SJSA1 (cell line): ENCODE measurements at regions not wholly inside any gene's neighbourhood (a gene's known extent, or its start where the extent isn't known, plus 50 kb on each side); places are given as distances from the start of the nearest gene placed in this dataset.

Experiments
- DNase-seq, 2 experiments: peaks; one replicate each; pipeline ENCODE4 v3.0.0-alpha.2; 2015 to 2020; ENCODE audit warnings: low spot score in 2 of 2, low read depth in 1 of 2
- H3K27ac ChIP-seq: fragments of 250-450 bp; sonication (Bioruptor Pico); 2 replicates; pipeline ENCODE4 v1.5.1; 2020; ENCODE audit warnings: mild to moderate bottlenecking, moderate library complexity
- H3K27me3 ChIP-seq: fragments of 250-450 bp; sonication (Bioruptor Pico); replicated peaks from 2 replicates; pipeline ENCODE4 v1.5.1; 2020; ENCODE audit warnings: mild to moderate bottlenecking, moderate library complexity
- H3K36me3 ChIP-seq: fragments of 250-450 bp; sonication (Bioruptor Pico); 2 replicates; pipeline ENCODE4 v1.5.1; 2020; ENCODE audit warnings: mild to moderate bottlenecking
- H3K4me1 ChIP-seq: fragments of 250-450 bp; sonication (Bioruptor Pico); replicated peaks from 2 replicates; pipeline ENCODE4 v1.6.1; 2021; ENCODE audit warnings: mild to moderate bottlenecking
- H3K4me3 ChIP-seq: fragments of 250-450 bp; sonication (Bioruptor Pico); 2 replicates; pipeline ENCODE4 v1.5.1; 2020; ENCODE audit warnings: mild to moderate bottlenecking
- H3K9me3 ChIP-seq: fragments of 250-450 bp; sonication (Bioruptor Pico); replicated peaks from 2 replicates; pipeline ENCODE4 v1.5.1; 2020; ENCODE audit warnings: mild to moderate bottlenecking

GRCh38 chr12:60935981-60936761 is 1324.0 kb upstream of the USP15 start:
- H3K27ac ChIP-seq, result no peak overlapping the region
- no peaks in the 10 kb centered on the region for H3K36me3 ChIP-seq
- no peak for DNase-seq
- H3K9me3 ChIP-seq, result no peaks in the 10 kb centered on the region
- H3K4me3 ChIP-seq, result no peak overlapping the region
- H3K4me1 ChIP-seq, result no peaks in the 10 kb centered on the region
- H3K27me3 ChIP-seq, result no peaks in the 10 kb centered on the region

GRCh38 chr12:60947533-60947932 is 1312.7 kb upstream of the USP15 start:
- Histone ChIP-seq H3K27me3 (no peaks in the 10 kb centered on the region), H3K27ac (no peak overlapping the region), H3K4me1 (no peaks in the 10 kb centered on the region), H3K36me3 (no peaks in the 10 kb centered on the region), H3K9me3 (no peaks in the 10 kb centered on the region), H3K4me3 (no peak overlapping the region)
- no peak for DNase-seq

GRCh38 chr12:60967128-60967527 is 1293.1 kb upstream of the USP15 start:
- DNase-seq, result no peak
- no peaks in the 10 kb centered on the region for H3K36me3 ChIP-seq
- H3K27ac ChIP-seq, result no peak overlapping the region
- no peak overlapping the region for H3K4me3 ChIP-seq
- no peaks in the 10 kb centered on the region for H3K27me3 ChIP-seq
- H3K9me3 ChIP-seq, result no peaks in the 10 kb centered on the region
- no peaks in the 10 kb centered on the region for H3K4me1 ChIP-seq

- H3K27ac ChIP-seq, result no peak overlapping the region
- H3K27me3 ChIP-seq, result no peaks in the 10 kb centered on the region
- no peaks in the 10 kb centered on the region for H3K4me1 ChIP-seq
- no peaks in the 10 kb centered on the region for H3K36me3 ChIP-seq
- DNase-seq, result no peak
- no peak overlapping the region for H3K4me3 ChIP-seq
- H3K9me3 ChIP-seq, result peaks cover 6% of the 10 kb centered on the region; the same call in 1 of the 2 replicates
Measured at GRCh38 chr12:60977966-60978365, 1282.2 kb upstream of the USP15 start.

GRCh38 chr12:60980558-60980957 is 1279.6 kb upstream of the USP15 start:
- no peak overlapping the region for H3K27ac ChIP-seq
- DNase-seq, result no peak
- no peaks in the 10 kb centered on the region for H3K27me3 ChIP-seq
- H3K9me3 ChIP-seq, result peaks cover 10% of the 10 kb centered on the region; the same call in 1 of the 2 replicates
- no peaks in the 10 kb centered on the region for H3K36me3 ChIP-seq
- no peaks in the 10 kb centered on the region for H3K4me1 ChIP-seq
- H3K4me3 ChIP-seq, result no peak overlapping the region

GRCh38 chr12:60981473-60981872 is 1278.7 kb upstream of the USP15 start:
- H3K27me3 ChIP-seq, result no peaks in the 10 kb centered on the region
- no peak overlapping the region for H3K4me3 ChIP-seq
- H3K27ac ChIP-seq, result no peak overlapping the region
- H3K36me3 ChIP-seq, result no peaks in the 10 kb centered on the region
- peaks cover 7% of the 10 kb centered on the region; the same call in 1 of the 2 replicates for H3K9me3 ChIP-seq
- H3K4me1 ChIP-seq, result no peaks in the 10 kb centered on the region
- DNase-seq, result no peak

- no peak overlapping the region for H3K4me3 ChIP-seq
- no peak for DNase-seq
- H3K27ac ChIP-seq, result no peak overlapping the region
- H3K4me1 ChIP-seq, result no peaks in the 10 kb centered on the region
- no peaks in the 10 kb centered on the region for H3K27me3 ChIP-seq
- H3K9me3 ChIP-seq, result no peaks in the 10 kb centered on the region
- H3K36me3 ChIP-seq, result no peaks in the 10 kb centered on the region
Measured at GRCh38 chr12:60992087-60992486, 1268.1 kb upstream of the USP15 start.

GRCh38 chr12:60995256-60995825 is 1264.9 kb upstream of the USP15 start:
- H3K27me3 ChIP-seq, result no peaks in the 10 kb centered on the region
- H3K9me3 ChIP-seq, result no peaks in the 10 kb centered on the region; the same call in 1 of the 2 replicates
- no peaks in the 10 kb centered on the region for H3K36me3 ChIP-seq
- no peaks in the 10 kb centered on the region for H3K4me1 ChIP-seq
- no peak for DNase-seq
- H3K4me3 ChIP-seq, result no peak overlapping the region
- H3K27ac ChIP-seq, result no peak overlapping the region

GRCh38 chr12:60997869-60998378 is 1262.3 kb upstream of the USP15 start:
- Histone ChIP-seq H3K4me1 (no peaks in the 10 kb centered on the region), H3K27me3 (no peaks in the 10 kb centered on the region), H3K27ac (no peak overlapping the region), H3K4me3 (no peak overlapping the region), H3K36me3 (no peaks in the 10 kb centered on the region), H3K9me3 (no peaks in the 10 kb centered on the region; the same call in 1 of the 2 replicates)
- no peak for DNase-seq

GRCh38 chr12:61009192-61009591 is 1251.0 kb upstream of the USP15 start:
- Histone ChIP-seq H3K4me3 (no peak overlapping the region), H3K27ac (no peak overlapping the region), H3K36me3 (no peaks in the 10 kb centered on the region), H3K27me3 (no peaks in the 10 kb centered on the region), H3K9me3 (no peaks in the 10 kb centered on the region), H3K4me1 (no peaks in the 10 kb centered on the region)
- DNase-seq, result no peak

GRCh38 chr12:61011767-61012423 is 1248.3 kb upstream of the USP15 start:
- Histone ChIP-seq H3K4me1 (no peaks in the 10 kb centered on the region), H3K27ac (no peak overlapping the region), H3K36me3 (no peaks in the 10 kb centered on the region), H3K4me3 (no peak overlapping the region), H3K9me3 (no peaks in the 10 kb centered on the region), H3K27me3 (no peaks in the 10 kb centered on the region)
- no peak for DNase-seq

GRCh38 chr12:61018571-61018970 is 1241.6 kb upstream of the USP15 start:
- Histone ChIP-seq H3K9me3 (no peaks in the 10 kb centered on the region), H3K27me3 (no peaks in the 10 kb centered on the region), H3K27ac (no peak overlapping the region), H3K36me3 (no peaks in the 10 kb centered on the region), H3K4me3 (no peak overlapping the region), H3K4me1 (no peaks in the 10 kb centered on the region)
- DNase-seq, result no peak

- Histone ChIP-seq H3K27ac (no peak overlapping the region), H3K36me3 (no peaks in the 10 kb centered on the region), H3K4me3 (no peak overlapping the region), H3K4me1 (no peaks in the 10 kb centered on the region), H3K27me3 (no peaks in the 10 kb centered on the region), H3K9me3 (no peaks in the 10 kb centered on the region)
- DNase-seq, result no peak
Measured at GRCh38 chr12:61023231-61023630, 1237.0 kb upstream of the USP15 start.

- DNase-seq, result no peak
- no peaks in the 10 kb centered on the region for H3K27me3 ChIP-seq
- no peaks in the 10 kb centered on the region for H3K4me1 ChIP-seq
- no peaks in the 10 kb centered on the region for H3K9me3 ChIP-seq
- no peak overlapping the region for H3K27ac ChIP-seq
- H3K36me3 ChIP-seq, result no peaks in the 10 kb centered on the region
- no peak overlapping the region for H3K4me3 ChIP-seq
Measured at GRCh38 chr12:61029516-61029915, 1230.7 kb upstream of the USP15 start.
